ENCODE measurements at regions not wholly inside any gene's neighbourhood (a gene's known extent, or its start where the extent isn't known, plus 50 kb on each side); places are given as distances from the start of the nearest gene placed in this dataset.

DNA sequence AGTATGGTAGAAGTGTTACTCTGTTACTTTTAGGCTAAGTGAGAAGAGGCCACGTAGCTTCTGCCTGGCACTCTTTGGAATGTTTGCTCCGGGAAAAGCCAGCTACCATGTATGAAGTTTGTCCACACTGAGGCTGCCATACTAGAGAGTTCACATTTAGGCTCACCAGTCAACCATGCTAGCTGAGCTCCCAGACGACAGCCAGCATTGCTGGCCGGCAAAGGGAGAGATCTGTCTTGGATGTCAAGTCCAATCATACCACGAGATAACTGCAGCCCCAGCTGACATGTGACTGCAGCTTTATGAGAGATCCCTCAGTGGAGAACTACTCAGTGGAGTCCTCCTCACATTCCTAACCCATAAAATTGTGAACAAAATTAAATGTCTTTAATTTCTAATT lies 321.2 kb upstream of the F9 start:
- no peak for TF ChIP-seq CTCF (IDR thresholded peaks at IDR 0.05; ENCODE audit: insufficient read depth, low read length, missing control alignments)
- no peak for DNase-seq (ENCODE audit: low read depth, low spot score)
- POLR2A ChIA-PET: no interaction called here
- no peak overlapping the region for H3K4me3 ChIP-seq (ENCODE audit: low read depth, low read length)
- CTCF ChIA-PET: no interaction called here

DNA sequence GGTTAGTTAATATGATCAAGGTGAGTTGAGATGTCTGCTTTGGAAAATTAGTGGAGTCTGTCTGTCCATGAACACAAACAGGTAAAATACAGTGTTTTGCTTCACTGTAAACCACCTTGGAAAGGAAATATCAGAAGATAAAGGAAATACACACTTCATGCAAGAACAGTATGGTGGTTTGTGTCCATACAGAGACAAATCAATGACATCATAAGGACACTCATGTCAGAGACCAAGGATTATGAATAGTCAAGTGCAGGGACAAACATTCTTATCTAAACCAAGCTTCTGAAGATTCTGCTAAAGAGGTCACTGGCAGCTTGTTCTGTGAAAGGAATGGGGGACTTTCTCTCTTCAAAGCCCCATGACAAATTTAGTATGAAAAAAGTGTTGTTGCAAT lies 322.9 kb upstream of the F9 start:
- H3K4me3 ChIP-seq (ENCODE audit: low read depth, low read length): no peak overlapping the region
- POLR2A ChIA-PET: no interaction called here
- no peak for DNase-seq (ENCODE audit: low read depth, low spot score)
- no peak for TF ChIP-seq CTCF (IDR thresholded peaks at IDR 0.05; ENCODE audit: insufficient read depth, low read length, missing control alignments)
- CTCF ChIA-PET: no interaction called here

GRCh38 chrX:139206914-139207313 lies 323.6 kb upstream of the F9 start:
- no peak overlapping the region for H3K4me3 ChIP-seq (ENCODE audit: low read depth, low read length)
- TF ChIP-seq CTCF (IDR thresholded peaks at IDR 0.05; ENCODE audit: insufficient read depth, low read length, missing control alignments): no peak
- ChIA-PET POLR2A (no interaction called here), CTCF (no interaction called here)
- DNase-seq (ENCODE audit: low read depth, low spot score): no peak

DNA sequence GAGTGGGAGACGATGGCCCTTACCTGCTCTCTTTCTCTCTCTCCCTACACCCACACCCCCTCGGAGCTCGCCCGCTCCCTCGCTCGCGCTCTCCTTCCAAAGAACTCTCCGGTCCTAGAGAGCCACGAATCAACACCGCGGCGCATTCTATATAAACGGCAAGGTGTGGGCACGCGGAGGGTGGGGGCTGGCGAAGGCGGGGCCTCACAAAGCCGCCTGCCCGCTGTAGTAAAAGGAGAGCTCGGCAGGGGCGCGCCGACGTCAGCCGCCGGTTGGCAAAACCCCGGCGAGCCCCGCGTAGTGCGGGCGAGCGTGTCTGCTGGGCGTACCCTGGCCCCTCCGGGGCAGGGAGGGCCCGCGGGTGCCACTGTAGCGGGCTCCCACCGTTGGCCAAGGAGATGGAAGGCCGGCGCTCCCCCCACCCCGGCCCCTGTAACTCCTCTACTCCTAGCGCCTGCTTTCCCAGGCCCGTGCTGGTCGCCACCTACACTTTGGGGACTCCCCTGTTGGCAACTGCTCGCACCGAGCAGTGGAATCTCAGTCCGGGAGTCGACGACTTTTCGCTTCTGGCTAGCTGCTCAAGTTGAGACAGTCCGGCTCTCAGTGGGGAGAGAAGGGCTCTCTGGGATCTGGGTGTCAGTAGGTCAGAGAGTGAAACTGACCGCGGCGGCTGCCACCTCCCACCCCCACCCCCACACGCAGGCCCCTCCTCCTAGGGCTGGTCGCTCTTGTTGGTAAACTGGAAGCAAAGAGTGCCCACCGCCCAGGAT lies 325.5 kb upstream of the F9 start:
- H3K4me3 ChIP-seq (ENCODE audit: low read depth, low read length): peak overlapping the region; percentile 23
- DNase-seq (ENCODE audit: low read depth, low spot score): no peak
- ChIA-PET CTCF (no interaction called here), POLR2A (no interaction called here)
- TF ChIP-seq CTCF (IDR thresholded peaks at IDR 0.05; ENCODE audit: insufficient read depth, low read length, missing control alignments): no peak

GRCh38 chrX:139204571-139204897 lies 326.0 kb upstream of the F9 start:
- ChIA-PET CTCF (no interaction called here), POLR2A (no interaction called here)
- H3K4me3 ChIP-seq (ENCODE audit: low read depth, low read length): peak overlapping the region; percentile 23
- TF ChIP-seq CTCF (IDR thresholded peaks at IDR 0.05; ENCODE audit: insufficient read depth, low read length, missing control alignments): no peak
- no peak for DNase-seq (ENCODE audit: low read depth, low spot score)

- H3K4me3 ChIP-seq (ENCODE audit: low read depth, low read length): peak overlapping the region; percentile 27
- ChIA-PET CTCF (no interaction called here), POLR2A (no interaction called here)
- TF ChIP-seq CTCF (IDR thresholded peaks at IDR 0.05; ENCODE audit: insufficient read depth, low read length, missing control alignments): no peak
- no peak for DNase-seq (ENCODE audit: low read depth, low spot score)
These were observed 326.6 kb upstream of the F9 start for GRCh38 chrX:139203651-139204570.
